ENCODE measurements at regions not wholly inside any gene's neighbourhood (a gene's known extent, or its start where the extent isn't known, plus 50 kb on each side); places are given as distances from the start of the nearest gene placed in this dataset.

- dilution Hi-C loops (cut with MboI; ENCODE audit: extremely low pct_ligation_motif_present, low sequenced_read_pairs), result no loop called here
- H3K9me3 ChIP-seq (replicated peaks; ENCODE audit: control insufficient read depth, insufficient read depth, low read length), result no peaks in the 10 kb centered on the region
- H3K36me3 ChIP-seq (ENCODE audit: control insufficient read depth in 2 of 2, extremely low read depth in 1 of 2, insufficient read depth in 2 of 2, low read length in 2 of 2), result no peaks in the 10 kb centered on the region
- H3K9ac ChIP-seq (replicated peaks; ENCODE audit: extremely low read depth, insufficient read depth, low read length), result no peak overlapping the region
- H4K20me1 ChIP-seq (replicated peaks; ENCODE audit: control insufficient read depth, extremely low read depth, insufficient read depth, low read length), result no peaks in the 10 kb centered on the region
- H3K4me2 ChIP-seq (ENCODE audit: insufficient read depth, low read length), result no peak overlapping the region
- no peak overlapping the region for H2AFZ ChIP-seq (ENCODE audit: low read depth, low read length)
- TF ChIP-seq MAX (IDR thresholded peaks at IDR 0.05; ENCODE audit: insufficient read depth, insufficient read length) (no peak), GATA2 (IDR thresholded peaks at IDR 0.05; ENCODE audit: insufficient read depth, insufficient read length, low read depth, low read length) (no peak), FOS (IDR thresholded peaks at IDR 0.05; ENCODE audit: borderline replicate concordance, insufficient read depth, low read length) (no peak), EZH2 (IDR thresholded peaks at IDR 0.05; ENCODE audit: borderline replicate concordance, low read depth, low read length, severe bottlenecking) (no peak), CTCF (IDR thresholded peaks at IDR 0.05; ENCODE audit: extremely low read depth in 1 of 2, insufficient read depth in 1 of 2, low read depth in 1 of 2, low read length in 2 of 2) (no peak), JUN (IDR thresholded peaks at IDR 0.05; ENCODE audit: borderline replicate concordance, insufficient read depth, insufficient read length, low read depth) (no peak), MYC (IDR thresholded peaks at IDR 0.05; ENCODE audit: low read depth, low read length) (no peak), POLR2AphosphoS5 (IDR thresholded peaks at IDR 0.05; ENCODE audit: insufficient read depth, low read depth, low read length) (no peak), POLR2A (IDR thresholded peaks at IDR 0.05; ENCODE audit: low read depth, low read length) (no peak)
- peaks cover 17% of the 10 kb centered on the region for H3K4me1 ChIP-seq (ENCODE audit: control insufficient read depth, extremely low read depth, insufficient read depth, low read length)
- CTCF ChIA-PET, result interaction anchor here (1.0 to 3.1 kb wide), 6 partner anchors 8 to 111 kb away, joined by 3 to 14 read pairs (median 4); partner anchors contain the start of gene MACIR
- no TSS peak for BruUV-seq (replicated peaks)
- H3K27ac ChIP-seq (ENCODE audit: insufficient read depth, low read depth, low read length), result no peak overlapping the region
- intact Hi-C loops (cut with micrococcal nuclease), result loop anchor here (5.0 kb wide), 1 partner anchor 112 kb away; no protein-coding TSS in a partner anchor
- H3K4me3 ChIP-seq (replicated peaks in 1 of 3; ENCODE audit: insufficient read depth in 1 of 3, low read depth in 1 of 3, low read length in 3 of 3), result no peak overlapping the region
- no peaks in the 10 kb centered on the region for H3K79me2 ChIP-seq (ENCODE audit: control insufficient read depth, insufficient read depth, low read length)
- DNase-seq (ENCODE audit: low read depth, low spot score) (no peak), FAIRE-seq (no peak)
- POLR2A ChIA-PET, result no interaction called here
- H3K9me1 ChIP-seq (replicated peaks; ENCODE audit: control insufficient read depth, extremely low read depth, insufficient read depth, low read length), result no peaks in the 10 kb centered on the region
- no peaks in the 10 kb centered on the region for H3K27me3 ChIP-seq (ENCODE audit: control insufficient read depth in 2 of 2, insufficient read depth in 2 of 2, low read length in 2 of 2)
These were observed 97.0 kb downstream of the MACIR start for GRCh38 chr5:103355579-103355978.

All from endothelial cell of umbilical vein (primary cell).